Subcutaneous abdominal adipose tissue (tissue), 5 donors: ENCODE measurements at regions not wholly inside any gene's neighbourhood (a gene's known extent, or its start where the extent isn't known, plus 50 kb on each side); places are given as distances from the start of the nearest gene placed in this dataset.

Experiments
- H3K27ac ChIP-seq: one replicate; pipeline ENCODE4 v1.7.0; 2013; ENCODE audit warnings: low read depth, mild to moderate bottlenecking, inconsistent platforms, low read length, moderate library complexity
- H3K27me3 ChIP-seq, 5 donors: one replicate each; pipeline ENCODE4 v1.7.0; 2013; ENCODE audit warnings: low read length in 5 of 5, inconsistent platforms in 1 of 5; ENCODE audit not compliant: control insufficient read depth in 5 of 5, insufficient read depth in 4 of 5
- H3K36me3 ChIP-seq, 5 donors: one replicate each; pipeline ENCODE4 v1.7.0; 2013; ENCODE audit warnings: low read length in 5 of 5; ENCODE audit not compliant: control insufficient read depth in 5 of 5, insufficient read depth in 5 of 5
- H3K4me1 ChIP-seq, 5 donors: one replicate each; pipeline ENCODE4 v1.7.0; 2013; ENCODE audit warnings: low read length in 5 of 5, mild to moderate bottlenecking in 3 of 5, moderate library complexity in 1 of 5; ENCODE audit not compliant: control insufficient read depth in 5 of 5, insufficient read depth in 5 of 5
- H3K4me3 ChIP-seq, 5 donors: one replicate each; pipeline ENCODE4 v1.7.0; 2013; ENCODE audit warnings: low read length in 5 of 5, low read depth in 1 of 5
- H3K9ac ChIP-seq, 5 donors: one replicate each; pipeline ENCODE4 v1.7.0; 2013; ENCODE audit warnings: low read length in 5 of 5, mild to moderate bottlenecking in 4 of 5, moderate library complexity in 3 of 5
- H3K9me3 ChIP-seq, 5 donors: one replicate each; pipeline ENCODE4 v1.7.0; 2013; ENCODE audit warnings: low read length in 5 of 5; ENCODE audit not compliant: control insufficient read depth in 5 of 5
- donor health status: healthy.
- donor health status: healthy.
- donor health status: healthy.
- donor health status: healthy.
- donor health status: healthy.

DNA sequence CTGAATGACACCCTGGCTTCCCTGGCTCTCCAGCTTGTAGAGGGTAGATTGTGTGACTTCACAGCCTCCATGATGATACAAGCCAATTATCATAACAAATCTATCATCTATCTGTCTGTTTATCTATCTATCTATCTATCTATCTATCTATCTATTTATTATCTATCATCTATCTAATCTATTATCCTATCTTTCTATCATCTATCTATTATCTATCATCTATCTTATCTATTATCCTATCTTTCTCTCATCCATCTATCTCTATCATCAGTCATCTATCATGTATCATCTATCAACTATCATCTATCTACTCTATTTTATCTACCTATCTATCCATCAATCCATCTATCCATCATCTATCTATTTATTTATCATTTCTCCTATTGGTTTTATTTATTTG is 361.8 kb downstream of the RNF144A start:
- no peak overlapping the region for H3K4me3 ChIP-seq
- no peaks in the 10 kb centered on the region for H3K9me3 ChIP-seq
- H3K9ac ChIP-seq = no peak overlapping the region
- H3K4me1 ChIP-seq = no peaks in the 10 kb centered on the region
- no peak overlapping the region for H3K27ac ChIP-seq
- H3K36me3 ChIP-seq = no peaks in the 10 kb centered on the region
- H3K27me3 ChIP-seq = no peaks in the 10 kb centered on the region

DNA sequence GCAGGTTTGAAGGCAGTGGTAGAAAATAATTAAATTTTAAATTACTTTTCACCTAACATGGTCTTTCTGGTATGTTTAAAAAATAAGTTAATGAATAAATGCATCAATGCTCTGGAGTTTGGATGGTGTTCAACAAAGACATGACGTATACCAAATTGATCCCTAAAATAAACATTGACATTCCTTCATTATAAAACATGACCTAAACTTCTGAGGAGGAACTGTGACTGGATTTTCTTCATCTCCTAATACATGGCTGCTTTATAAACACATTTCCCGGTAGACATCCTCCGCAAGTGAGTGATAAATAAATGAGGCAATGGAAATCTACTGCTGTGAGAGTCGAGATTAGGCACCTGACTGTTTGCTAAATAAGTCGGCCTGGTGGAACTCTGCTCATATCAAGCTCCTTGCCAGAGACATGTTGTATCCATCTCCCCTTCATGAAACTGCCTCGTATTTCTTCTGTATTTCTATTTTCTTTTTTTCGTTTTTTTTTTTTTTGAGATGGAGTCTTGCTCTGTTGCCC is 362.3 kb downstream of the RNF144A start:
- Histone ChIP-seq H3K27me3 (no peaks in the 10 kb centered on the region), H3K4me3 (no peak overlapping the region), H3K9me3 (no peaks in the 10 kb centered on the region), H3K4me1 (no peaks in the 10 kb centered on the region), H3K9ac (no peak overlapping the region), H3K27ac (no peak overlapping the region), H3K36me3 (no peaks in the 10 kb centered on the region)

DNA sequence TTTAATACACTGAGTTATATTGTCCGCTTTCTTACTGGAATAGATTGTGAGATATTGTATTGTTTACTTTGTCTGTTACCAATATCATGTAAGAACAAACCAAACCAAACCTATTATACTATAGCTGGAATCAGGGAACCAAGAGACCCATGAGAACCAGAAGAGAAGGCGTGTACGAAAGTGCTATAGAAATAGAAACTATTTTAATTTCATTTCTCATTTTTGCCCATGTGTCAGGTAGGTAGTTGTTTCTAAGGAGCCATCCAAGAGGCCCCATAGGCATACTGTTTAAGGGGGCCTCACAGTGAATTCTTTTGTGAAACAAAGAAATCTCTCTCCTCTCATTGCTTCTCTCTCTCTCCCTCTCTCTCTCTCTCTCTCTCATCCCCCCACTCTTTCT is 363.6 kb downstream of the RNF144A start:
- no peaks in the 10 kb centered on the region for H3K4me1 ChIP-seq
- no peaks in the 10 kb centered on the region for H3K9me3 ChIP-seq
- no peak overlapping the region for H3K4me3 ChIP-seq
- H3K36me3 ChIP-seq = no peaks in the 10 kb centered on the region
- H3K9ac ChIP-seq = no peak overlapping the region
- H3K27ac ChIP-seq = no peak overlapping the region
- H3K27me3 ChIP-seq = no peaks in the 10 kb centered on the region

DNA sequence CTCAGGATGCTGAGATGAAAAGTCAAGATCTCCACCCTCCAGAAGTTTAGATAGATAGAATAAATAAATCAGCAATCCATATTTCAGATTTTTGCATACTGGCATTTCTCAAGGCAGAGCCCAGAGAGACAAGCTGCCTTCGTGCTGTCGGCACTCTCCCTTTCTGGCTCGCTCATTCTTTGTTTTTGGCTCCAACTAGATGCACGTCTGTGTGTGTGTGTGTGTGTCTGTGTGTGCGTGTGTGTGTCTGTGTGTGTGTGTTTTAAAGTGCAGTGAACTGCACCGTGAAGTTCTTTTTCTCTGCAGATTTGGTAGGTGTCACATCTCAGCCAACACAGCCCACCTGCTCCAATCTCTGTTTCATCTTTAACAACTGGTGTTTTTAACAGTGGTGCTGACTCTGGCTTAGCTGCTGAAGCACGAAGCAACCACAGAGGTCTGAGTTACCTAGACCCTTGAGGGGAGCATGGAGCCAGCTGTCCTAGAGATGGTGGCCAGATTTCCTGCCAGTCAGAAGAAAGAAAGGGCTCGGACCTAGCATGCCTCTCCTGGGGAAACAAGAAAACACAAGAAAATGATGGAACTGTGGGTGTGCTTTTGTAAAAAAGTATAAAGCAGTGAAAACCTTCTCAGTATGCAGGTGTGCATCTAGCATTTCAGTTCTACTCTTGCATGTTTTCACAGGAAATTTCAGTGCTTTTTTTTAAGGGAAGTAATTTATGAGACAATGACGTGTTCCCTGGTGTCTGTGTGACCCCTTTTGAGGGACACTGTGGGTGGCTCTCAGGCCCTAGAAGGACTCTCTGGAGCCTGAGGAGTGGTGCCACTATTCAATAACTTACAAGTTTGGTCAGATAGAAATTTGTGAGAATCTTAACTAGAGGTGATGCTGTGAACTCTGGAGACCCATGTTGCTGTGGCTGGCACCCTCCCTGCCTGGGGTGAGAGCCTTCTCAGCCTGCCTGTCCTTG is 364.3 kb downstream of the RNF144A start:
- no peak overlapping the region for H3K4me3 ChIP-seq
- H3K36me3 ChIP-seq = no peaks in the 10 kb centered on the region
- H3K27ac ChIP-seq = no peak overlapping the region
- H3K27me3 ChIP-seq = no peaks in the 10 kb centered on the region
- H3K9me3 ChIP-seq = no peaks in the 10 kb centered on the region
- no peaks in the 10 kb centered on the region for H3K4me1 ChIP-seq
- no peak overlapping the region for H3K9ac ChIP-seq

DNA sequence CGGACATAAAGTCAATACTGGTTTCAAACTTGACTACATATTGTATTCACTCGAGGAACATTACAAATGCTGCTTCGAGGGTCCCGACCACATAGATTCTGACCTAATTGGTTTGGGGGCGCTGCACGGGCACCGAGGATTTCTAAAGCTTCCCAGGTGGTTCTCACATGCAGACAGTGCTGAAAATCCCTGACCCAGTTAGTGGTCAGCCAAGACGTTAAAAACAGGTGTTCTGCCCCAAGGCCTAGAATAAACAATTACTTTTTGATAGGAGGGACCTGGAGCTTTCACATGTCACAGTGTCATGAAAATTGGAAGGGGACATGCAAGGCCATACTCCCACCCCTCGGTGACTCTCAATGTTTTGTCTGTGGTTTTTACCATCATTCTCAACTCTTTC is 368.9 kb downstream of the RNF144A start:
- H3K4me3 ChIP-seq = no peak overlapping the region
- no peak overlapping the region for H3K27ac ChIP-seq
- no peaks in the 10 kb centered on the region for H3K27me3 ChIP-seq
- H3K9ac ChIP-seq = no peak overlapping the region
- no peaks in the 10 kb centered on the region for H3K4me1 ChIP-seq
- no peaks in the 10 kb centered on the region for H3K9me3 ChIP-seq
- H3K36me3 ChIP-seq = no peaks in the 10 kb centered on the region

DNA sequence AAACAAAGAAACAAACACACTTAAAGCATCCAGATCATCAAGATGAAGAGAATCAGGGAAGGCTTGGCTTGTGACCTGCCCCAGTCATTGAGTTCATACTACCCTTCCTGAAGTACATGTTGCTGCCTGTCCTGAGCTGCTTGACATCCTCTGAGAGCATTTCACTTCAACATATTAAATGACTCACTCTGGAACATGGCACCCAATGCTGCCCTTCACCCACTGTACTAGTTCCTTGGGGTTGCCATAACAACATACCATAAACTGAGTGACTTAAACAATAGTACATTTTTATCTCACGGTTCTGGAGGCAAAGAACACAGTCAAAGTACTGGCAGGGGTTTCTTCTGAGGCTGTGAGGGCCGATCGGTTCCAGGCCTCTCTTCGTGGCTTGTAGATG is 371.3 kb downstream of the RNF144A start:
- H3K4me3 ChIP-seq = no peak overlapping the region
- no peak overlapping the region for H3K9ac ChIP-seq
- H3K36me3 ChIP-seq = no peaks in the 10 kb centered on the region
- no peaks in the 10 kb centered on the region for H3K27me3 ChIP-seq
- no peak overlapping the region for H3K27ac ChIP-seq
- no peaks in the 10 kb centered on the region for H3K9me3 ChIP-seq
- no peaks in the 10 kb centered on the region for H3K4me1 ChIP-seq

DNA sequence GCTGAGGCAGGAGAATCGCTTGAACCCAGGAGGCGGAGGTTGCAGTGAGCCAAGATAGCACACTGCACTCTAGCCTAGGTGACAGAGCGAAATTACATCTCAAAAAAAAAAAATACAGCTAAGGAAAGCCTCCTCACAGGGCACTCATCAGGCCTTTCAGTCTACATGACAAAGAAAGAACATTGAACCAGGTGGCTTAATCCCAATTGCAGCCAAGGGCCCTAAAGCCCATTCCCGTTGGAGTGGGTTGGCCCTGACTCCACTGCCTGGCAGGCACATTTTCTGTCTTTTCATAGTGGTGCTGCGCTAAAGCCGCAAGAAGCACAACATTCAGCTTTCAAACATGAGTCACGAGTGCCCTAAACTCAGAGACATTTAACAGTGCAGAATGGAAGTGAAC is 372.5 kb downstream of the RNF144A start:
- Histone ChIP-seq H3K9me3 (no peaks in the 10 kb centered on the region), H3K4me1 (no peaks in the 10 kb centered on the region), H3K4me3 (no peak overlapping the region), H3K9ac (no peak overlapping the region), H3K36me3 (no peaks in the 10 kb centered on the region), H3K27ac (no peak overlapping the region), H3K27me3 (no peaks in the 10 kb centered on the region)

DNA sequence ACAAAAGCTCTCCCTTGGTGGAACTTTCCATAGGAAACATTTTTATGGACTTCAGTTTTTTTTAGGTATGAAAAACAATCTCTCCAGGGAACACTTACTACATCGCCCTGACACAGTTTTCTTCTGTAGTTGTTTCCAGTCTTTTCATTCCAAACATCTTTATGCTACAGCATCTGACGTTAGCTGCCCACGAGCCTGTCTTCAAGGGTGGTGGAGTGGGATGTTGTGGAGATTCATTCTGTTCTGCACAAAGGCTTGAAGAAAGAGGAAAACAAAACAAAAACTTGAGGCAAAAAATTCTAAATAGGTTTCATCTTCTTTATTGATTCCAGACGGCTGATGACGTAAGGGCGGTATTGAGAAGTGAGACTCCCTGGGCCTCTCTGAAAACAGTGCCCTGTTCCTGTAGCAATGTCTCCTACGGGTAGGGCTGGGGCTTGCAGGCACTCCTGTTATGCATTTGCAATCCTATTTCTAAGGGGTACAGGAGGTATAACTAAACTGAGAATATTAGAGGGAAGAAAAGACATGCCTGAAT is 375.0 kb downstream of the RNF144A start:
- no peak overlapping the region for H3K9ac ChIP-seq
- H3K36me3 ChIP-seq = no peaks in the 10 kb centered on the region
- no peaks in the 10 kb centered on the region for H3K4me1 ChIP-seq
- no peaks in the 10 kb centered on the region for H3K9me3 ChIP-seq
- no peak overlapping the region for H3K27ac ChIP-seq
- H3K27me3 ChIP-seq = no peaks in the 10 kb centered on the region
- no peak overlapping the region for H3K4me3 ChIP-seq

DNA sequence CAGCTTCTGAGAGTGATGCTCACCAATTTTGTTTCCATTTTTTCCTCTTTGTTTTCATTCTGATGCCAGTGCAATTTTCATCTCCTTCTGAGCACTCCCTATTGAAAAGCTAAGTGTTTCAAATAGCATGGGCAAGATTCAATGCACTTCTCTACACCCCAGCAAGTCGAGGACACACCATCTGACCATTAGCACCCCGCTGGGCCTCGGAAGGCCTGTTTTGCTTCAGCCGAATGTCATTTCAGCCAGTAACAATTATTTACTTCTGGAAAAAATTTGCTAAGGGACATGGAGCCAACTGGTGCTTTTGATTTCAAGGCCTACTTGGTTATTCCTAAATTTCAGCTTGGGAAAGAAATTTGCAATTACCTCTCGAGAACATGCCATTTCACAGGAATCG is 392.4 kb downstream of the RNF144A start:
- H3K4me3 ChIP-seq = no peak overlapping the region
- H3K4me1 ChIP-seq = no peaks in the 10 kb centered on the region
- H3K27ac ChIP-seq = no peak overlapping the region
- H3K9ac ChIP-seq = no peak overlapping the region
- no peaks in the 10 kb centered on the region for H3K9me3 ChIP-seq
- no peaks in the 10 kb centered on the region for H3K27me3 ChIP-seq
- H3K36me3 ChIP-seq = no peaks in the 10 kb centered on the region

DNA sequence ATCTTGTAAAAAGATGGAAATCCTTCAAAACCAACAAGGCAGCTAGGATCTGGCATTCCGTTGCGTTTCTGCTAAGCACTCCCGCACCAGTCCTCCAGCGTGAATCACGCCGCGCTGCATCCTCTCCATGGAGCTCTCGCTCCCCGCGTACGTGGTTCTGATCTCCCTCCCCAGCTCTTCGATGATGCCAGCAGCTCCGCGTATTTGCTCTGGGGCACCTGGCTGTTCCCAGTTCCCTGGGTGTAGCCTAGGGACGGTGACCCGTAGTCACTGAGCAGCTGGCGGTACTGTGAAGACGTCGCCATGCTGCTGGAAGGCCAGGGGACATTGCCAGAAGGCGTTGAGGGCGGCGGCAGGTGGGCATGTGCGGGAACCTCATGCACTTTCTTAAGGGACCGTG is 407.5 kb downstream of the RNF144A start:
- Histone ChIP-seq H3K9ac (no peak overlapping the region), H3K36me3 (no peaks in the 10 kb centered on the region), H3K4me3 (no peak overlapping the region), H3K4me1 (no peaks in the 10 kb centered on the region), H3K27me3 (peaks cover 0 to 9% (median 2%) of the 10 kb centered on the region in 5 donors), H3K27ac (no peak overlapping the region), H3K9me3 (no peaks in the 10 kb centered on the region)
